Panc1 (cell line): ENCODE measurements at regions not wholly inside any gene's neighbourhood (a gene's known extent, or its start where the extent isn't known, plus 50 kb on each side); places are given as distances from the start of the nearest gene placed in this dataset.

Experiments
- CTCF ChIP-seq: fragments of 450-650 bp; IDR thresholded peaks from 2 replicates; pipeline ENCODE4 v1.5.1; 2017; ENCODE audit warnings: mild to moderate bottlenecking
- POLR2AphosphoS5 ChIP-seq: IDR thresholded peaks from 2 replicates; pipeline ENCODE4 v1.6.1; 2012; ENCODE audit warnings: mild to moderate bottlenecking, low read depth, low read length, moderate library complexity
- REST ChIP-seq, 2 experiments: IDR thresholded peaks; 2 replicates each; pipeline ENCODE4 v1.6.1; 2011 to 2012; ENCODE audit warnings: low read depth in 2 of 2, control low read depth in 1 of 2, low read length in 1 of 2, mild to moderate bottlenecking in 1 of 2, moderate library complexity in 1 of 2; ENCODE audit not compliant: insufficient read depth in 1 of 2
- SIN3A ChIP-seq: IDR thresholded peaks from 2 replicates; pipeline ENCODE4 v1.6.1; 2012; ENCODE audit warnings: low read depth, mild to moderate bottlenecking, low read length, moderate library complexity, borderline replicate concordance; ENCODE audit not compliant: insufficient read depth
- TCF7L2 ChIP-seq: IDR thresholded peaks from 2 replicates; pipeline ENCODE4 v1.6.1; 2011; ENCODE audit warnings: mild to moderate bottlenecking, low read depth, low read length, inconsistent platforms

- TF ChIP-seq CTCF (no peak), POLR2AphosphoS5 (no peak), TCF7L2 (no peak), REST (IDR thresholded peaks at IDR 0.05; ENCODE audit: insufficient read depth in 1 of 2, low read depth in 2 of 2, low read length in 1 of 2) (no peak), SIN3A (no peak)
These were observed 80.9 kb upstream of the DCBLD2 start for GRCh38 chr3:98982351-98982750.
